NCI-H2227 (cell line): ENCODE measurements at regions not wholly inside any gene's neighbourhood (a gene's known extent, or its start where the extent isn't known, plus 50 kb on each side); places are given as distances from the start of the nearest gene placed in this dataset.
"Not testable (repeated sequence)": the region's sequence is repeated elsewhere in the genome, so short reads cannot be mapped to it uniquely, and the experiment has no call there.

Source experiments
- DNase-seq: peaks from one replicate; lab custom pipeline; 2025; ENCODE audit not compliant: unreplicated experiment; lab: John Stamatoyannopoulos, UW

GRCh38 chr2:18267501-18267900 lies 293.0 kb downstream of the RDH14 start:
- no peak for DNase-seq

- DNase-seq = not testable (repeated sequence)
These were observed 293.8 kb downstream of the RDH14 start for GRCh38 chr2:18266699-18267098.

GRCh38 chr2:18265614-18266586 lies 294.6 kb downstream of the RDH14 start:
- DNase-seq = no peak

- no peak for DNase-seq
These were observed 297.9 kb downstream of the RDH14 start for GRCh38 chr2:18262601-18263000.

GRCh38 chr2:18253686-18254197 lies 306.7 kb downstream of the RDH14 start:
- no peak for DNase-seq

- DNase-seq = no peak
These were observed 309.0 kb downstream of the RDH14 start for GRCh38 chr2:18251486-18251885.

GRCh38 chr2:18247282-18248110 lies 313.0 kb downstream of the RDH14 start:
- no peak for DNase-seq

GRCh38 chr2:18245375-18245774 lies 315.1 kb downstream of the RDH14 start:
- DNase-seq = no peak

GRCh38 chr2:18244845-18245244 lies 315.6 kb downstream of the RDH14 start:
- DNase-seq = no peak

- no peak for DNase-seq
These were observed 316.6 kb downstream of the RDH14 start for GRCh38 chr2:18243816-18244215.

- DNase-seq = no peak
These were observed 317.7 kb downstream of the RDH14 start for GRCh38 chr2:18242716-18243115.

GRCh38 chr2:18238209-18238608 lies 322.2 kb downstream of the RDH14 start:
- no peak for DNase-seq

GRCh38 chr2:18237298-18237697 lies 323.2 kb downstream of the RDH14 start:
- no peak for DNase-seq

GRCh38 chr2:18232731-18233438 lies 327.6 kb downstream of the RDH14 start:
- DNase-seq = no peak

- no peak for DNase-seq
These were observed 329.8 kb downstream of the RDH14 start for GRCh38 chr2:18230668-18231067.

- no peak for DNase-seq
These were observed 340.8 kb downstream of the RDH14 start for GRCh38 chr2:18219676-18220075.

- no peak for DNase-seq
These were observed 339.9 kb downstream of the KCNS3 start for GRCh38 chr2:18218160-18218933.

- DNase-seq = no peak
These were observed 336.5 kb downstream of the KCNS3 start for GRCh38 chr2:18214936-18215335.

- no peak for DNase-seq
These were observed 335.5 kb downstream of the KCNS3 start for GRCh38 chr2:18213986-18214385.

- DNase-seq = no peak
These were observed 331.6 kb downstream of the KCNS3 start for GRCh38 chr2:18209934-18210639.
